NB4 (cell line): ENCODE measurements at regions not wholly inside any gene's neighbourhood (a gene's known extent, or its start where the extent isn't known, plus 50 kb on each side); places are given as distances from the start of the nearest gene placed in this dataset.
"Not testable (repeated sequence)": the region's sequence is repeated elsewhere in the genome, so short reads cannot be mapped to it uniquely, and the experiment has no call there.

Experiments
- DNase-seq: peaks from one replicate; pipeline ENCODE4 v3.0.0; 2010; ENCODE audit warnings: low read depth
- H3K4me3 ChIP-seq: one replicate; pipeline ENCODE4 v1.5.1; 2011; ENCODE audit warnings: mild to moderate bottlenecking, low read depth, low read length, moderate library complexity
- MYC ChIP-seq: IDR thresholded peaks from 2 replicates; pipeline ENCODE4 v1.6.1; 2011; ENCODE audit warnings: low read depth, low read length
- POLR2A ChIP-seq: IDR thresholded peaks from 2 replicates; pipeline ENCODE4 v1.6.1; 2011; ENCODE audit warnings: mild to moderate bottlenecking; ENCODE audit not compliant: insufficient read length; ENCODE audit errors: extremely low read depth
- TF ChIP-seq, protein P1 (sequence below): IDR thresholded peaks from one replicate; pipeline ENCODE4 v1.5.1; 2012; ENCODE audit warnings: low read depth, low read length
- TF ChIP-seq, protein P2 (sequence below): IDR thresholded peaks from 2 replicates; pipeline ENCODE4 v1.6.1; 2011; ENCODE audit warnings: low read depth, low read length

DNA sequence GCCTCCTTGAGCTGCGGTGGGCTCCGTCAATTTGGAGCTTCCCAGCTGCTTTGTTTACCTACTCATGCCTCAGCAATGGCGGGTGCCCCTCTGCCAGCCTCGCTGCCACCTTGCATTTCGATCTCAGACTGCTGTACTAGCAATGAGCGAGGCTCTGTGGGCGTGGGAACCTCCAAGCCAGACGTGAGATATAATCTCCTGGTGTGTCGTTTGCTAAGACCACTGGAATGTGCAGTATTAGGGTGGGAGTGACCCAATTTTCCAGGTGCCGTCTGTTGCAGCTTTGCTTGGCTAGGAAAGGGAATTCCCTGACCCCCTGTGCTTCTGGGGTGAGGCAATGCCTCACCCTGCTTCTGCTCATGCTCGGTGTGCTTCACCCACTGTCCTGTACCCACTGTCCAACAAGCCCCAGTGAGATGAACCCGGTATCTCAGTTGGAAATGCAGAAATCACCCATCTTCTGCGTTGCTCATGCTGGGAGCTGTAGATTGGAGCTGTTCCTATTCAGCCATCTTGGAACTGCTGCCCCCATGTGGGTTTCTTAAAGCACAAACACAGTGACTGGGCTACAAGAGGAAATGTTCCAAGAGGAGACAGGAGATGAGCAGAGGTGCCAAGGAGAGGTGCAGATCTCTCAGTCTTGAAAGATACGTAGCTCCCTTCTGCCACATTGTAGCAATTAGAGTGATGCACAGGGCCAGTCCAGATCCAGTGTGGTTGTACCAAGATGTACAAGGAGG is 193.0 kb upstream of the IGFBP7 start:
- peak; percentile 11 for DNase-seq
- no peak overlapping the region for H3K4me3 ChIP-seq
- TF ChIP-seq POLR2A (no peak), MYC (no peak)
- TF ChIP-seq, protein P1, sequence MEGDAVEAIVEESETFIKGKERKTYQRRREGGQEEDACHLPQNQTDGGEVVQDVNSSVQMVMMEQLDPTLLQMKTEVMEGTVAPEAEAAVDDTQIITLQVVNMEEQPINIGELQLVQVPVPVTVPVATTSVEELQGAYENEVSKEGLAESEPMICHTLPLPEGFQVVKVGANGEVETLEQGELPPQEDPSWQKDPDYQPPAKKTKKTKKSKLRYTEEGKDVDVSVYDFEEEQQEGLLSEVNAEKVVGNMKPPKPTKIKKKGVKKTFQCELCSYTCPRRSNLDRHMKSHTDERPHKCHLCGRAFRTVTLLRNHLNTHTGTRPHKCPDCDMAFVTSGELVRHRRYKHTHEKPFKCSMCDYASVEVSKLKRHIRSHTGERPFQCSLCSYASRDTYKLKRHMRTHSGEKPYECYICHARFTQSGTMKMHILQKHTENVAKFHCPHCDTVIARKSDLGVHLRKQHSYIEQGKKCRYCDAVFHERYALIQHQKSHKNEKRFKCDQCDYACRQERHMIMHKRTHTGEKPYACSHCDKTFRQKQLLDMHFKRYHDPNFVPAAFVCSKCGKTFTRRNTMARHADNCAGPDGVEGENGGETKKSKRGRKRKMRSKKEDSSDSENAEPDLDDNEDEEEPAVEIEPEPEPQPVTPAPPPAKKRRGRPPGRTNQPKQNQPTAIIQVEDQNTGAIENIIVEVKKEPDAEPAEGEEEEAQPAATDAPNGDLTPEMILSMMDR = no peak
- TF ChIP-seq, protein P2, sequence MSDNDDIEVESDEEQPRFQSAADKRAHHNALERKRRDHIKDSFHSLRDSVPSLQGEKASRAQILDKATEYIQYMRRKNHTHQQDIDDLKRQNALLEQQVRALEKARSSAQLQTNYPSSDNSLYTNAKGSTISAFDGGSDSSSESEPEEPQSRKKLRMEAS = no peak

DNA sequence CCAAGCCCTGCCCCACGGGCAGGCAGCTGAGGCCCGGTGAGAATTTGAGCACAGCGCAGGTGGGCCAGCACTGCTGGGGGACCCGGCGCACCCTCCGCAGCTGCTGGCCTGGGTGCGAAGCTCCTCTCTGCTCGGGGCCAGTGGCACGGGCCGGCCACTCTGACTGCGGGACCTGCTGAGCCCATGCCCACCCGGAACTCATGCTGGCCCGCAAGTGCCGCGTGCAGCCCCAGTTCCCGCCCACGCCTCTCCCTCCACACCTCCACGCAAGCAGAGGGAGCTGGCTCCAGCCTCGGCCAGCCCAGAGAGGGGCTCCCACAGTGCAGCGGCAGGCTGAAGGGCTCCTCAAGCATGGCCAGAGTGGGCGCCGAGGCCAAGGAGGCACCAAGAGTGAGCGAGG is 190.1 kb upstream of the IGFBP7 start:
- not testable (repeated sequence) for DNase-seq, H3K4me3 ChIP-seq

DNA sequence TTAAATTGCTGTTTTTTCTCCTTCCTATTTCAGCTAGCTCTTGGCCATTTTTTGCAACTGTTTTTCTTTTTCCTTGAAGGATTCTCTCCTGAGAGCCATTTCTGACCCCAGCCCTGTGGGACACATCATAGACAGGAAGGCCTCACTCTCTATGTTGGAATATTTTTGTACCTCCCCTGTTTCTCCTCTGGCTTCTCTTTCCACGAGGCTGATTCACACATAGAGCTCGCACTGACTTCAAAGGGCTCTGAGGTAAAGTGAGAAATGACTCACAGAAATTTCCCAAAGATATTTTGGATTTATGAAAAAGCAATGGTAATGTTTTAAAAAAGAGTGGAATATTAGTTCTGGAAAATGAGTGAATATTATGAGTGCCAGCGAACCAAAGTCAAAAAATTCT is 181.7 kb upstream of the IGFBP7 start:
- H3K4me3 ChIP-seq = no peak overlapping the region
- TF ChIP-seq, protein P1 = no peak
- TF ChIP-seq MYC = no peak
- no peak for TF ChIP-seq POLR2A
- TF ChIP-seq, protein P2 = no peak
- no peak for DNase-seq

DNA sequence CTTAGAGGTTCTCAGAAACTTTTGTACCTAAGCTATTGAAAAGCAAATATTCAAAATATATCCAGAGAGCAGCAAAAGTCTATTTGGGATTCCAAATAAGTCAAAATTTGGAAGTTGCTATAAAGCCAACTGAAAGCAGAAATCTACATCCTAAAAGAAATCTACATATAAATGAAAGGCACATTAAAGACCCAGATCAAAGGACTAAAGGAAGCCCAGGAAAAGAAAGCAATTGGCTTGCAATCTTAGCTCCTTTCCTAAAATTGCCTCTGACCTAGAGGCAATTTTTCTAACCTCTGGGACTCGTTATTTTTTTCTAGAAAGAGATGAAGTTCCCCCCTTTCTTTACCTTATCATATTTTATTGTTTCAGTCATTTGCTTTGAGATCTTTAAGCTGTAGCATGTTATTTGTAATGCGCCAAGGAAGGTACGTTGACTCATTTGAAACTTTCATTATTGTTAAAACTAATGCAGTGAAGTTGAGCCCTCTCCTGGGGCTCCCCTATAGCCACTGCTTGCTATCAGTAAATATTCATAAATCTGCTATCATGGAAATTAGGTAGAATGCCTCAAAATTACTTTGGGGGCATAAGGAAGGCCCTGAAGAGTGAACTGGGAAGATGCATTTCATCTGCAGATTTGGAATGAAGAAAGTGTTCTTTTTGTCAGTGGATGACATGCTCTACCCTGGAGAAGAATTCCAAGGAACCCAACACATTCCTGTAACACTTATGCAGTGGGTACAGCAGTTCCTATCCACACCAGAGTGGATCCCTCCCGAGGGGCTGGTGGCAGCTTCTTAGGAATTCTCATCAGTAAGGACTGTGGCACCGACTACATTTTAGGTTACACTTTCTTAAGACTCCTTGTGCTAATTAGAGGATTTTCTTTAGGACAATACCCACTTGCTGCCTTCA is 177.8 kb upstream of the IGFBP7 start:
- TF ChIP-seq, protein P1 = no peak
- no peak for TF ChIP-seq POLR2A
- TF ChIP-seq, protein P2 = no peak
- TF ChIP-seq MYC = no peak
- DNase-seq = no peak
- H3K4me3 ChIP-seq = no peak overlapping the region

DNA sequence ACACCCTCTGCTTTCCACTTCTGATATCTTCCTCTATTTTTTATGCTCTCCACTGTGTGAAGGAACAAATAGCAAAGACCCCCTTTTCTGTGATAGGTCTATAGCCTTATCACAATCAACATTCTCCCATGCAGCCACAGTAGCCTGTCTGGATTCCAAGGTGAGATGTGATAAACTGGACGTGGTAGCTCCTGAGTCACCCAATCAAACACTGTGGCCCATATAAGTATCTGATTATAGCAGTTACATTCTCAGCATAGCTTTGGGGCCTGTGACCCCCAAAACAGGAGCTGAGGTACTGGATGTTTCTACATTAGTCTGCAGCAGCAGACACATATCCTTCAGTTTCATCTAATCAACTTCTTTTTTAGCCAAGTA is 172.7 kb upstream of the IGFBP7 start:
- no peak for TF ChIP-seq POLR2A
- TF ChIP-seq MYC = no peak
- TF ChIP-seq, protein P1 = no peak
- TF ChIP-seq, protein P2 = no peak
- no peak for DNase-seq
- no peak overlapping the region for H3K4me3 ChIP-seq

DNA sequence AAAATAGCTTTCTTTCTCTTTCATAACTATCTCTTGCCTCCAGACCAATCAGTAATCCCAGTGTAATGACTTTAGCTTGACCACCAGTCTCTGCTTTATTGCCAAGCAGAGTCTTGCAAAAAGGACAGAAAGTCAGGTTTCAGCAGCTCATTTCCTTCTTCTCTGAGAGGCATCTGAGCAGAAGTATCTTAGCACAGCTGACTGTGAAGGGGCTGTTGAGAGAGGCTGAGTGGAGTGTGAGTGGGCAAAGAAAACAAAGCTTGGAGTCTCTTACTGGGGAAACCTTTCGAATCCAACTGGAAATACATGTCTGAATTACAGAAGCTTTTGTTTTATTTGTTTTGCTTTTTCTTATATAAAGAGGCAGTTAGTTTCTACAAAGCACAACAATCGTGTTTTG is 170.3 kb upstream of the IGFBP7 start:
- no peak overlapping the region for H3K4me3 ChIP-seq
- TF ChIP-seq, protein P1 = no peak
- TF ChIP-seq POLR2A (no peak), MYC (no peak)
- TF ChIP-seq, protein P2 = no peak
- DNase-seq = no peak
